Osteoblast (primary cell): ENCODE measurements at regions not wholly inside any gene's neighbourhood (a gene's known extent, or its start where the extent isn't known, plus 50 kb on each side); places are given as distances from the start of the nearest gene placed in this dataset.
A peak's percentile ranks its signal among the peaks of the same experiment; 100 is the strongest.

Experiments
- DNase-seq: peaks from one replicate; pipeline ENCODE4 v3.0.0; 2011; ENCODE audit warnings: low spot score, mixed read lengths; ENCODE audit not compliant: insufficient read length; ENCODE audit errors: missing footprints
- H2AFZ ChIP-seq: 2 replicates; pipeline ENCODE4 v1.6.0; 2011; ENCODE audit warnings: mild to moderate bottlenecking, low read length
- H3K27ac ChIP-seq: 2 replicates; pipeline ENCODE4 v1.5.1; 2011; ENCODE audit warnings: mild to moderate bottlenecking, low read depth, low read length, moderate library complexity
- H3K27me3 ChIP-seq: 2 replicates; pipeline ENCODE4 v1.6.0; 2012; ENCODE audit warnings: mild to moderate bottlenecking, control low read depth, inconsistent platforms, low read length, moderate library complexity; ENCODE audit not compliant: insufficient read depth
- H3K36me3 ChIP-seq: 2 replicates; pipeline ENCODE4 v1.5.1; 2011; ENCODE audit warnings: mild to moderate bottlenecking, low read length, control low read depth, moderate library complexity; ENCODE audit not compliant: insufficient read depth
- H3K4me1 ChIP-seq: 2 replicates; pipeline ENCODE4 v1.5.1; 2011; ENCODE audit warnings: mild to moderate bottlenecking, low read length, control low read depth, moderate library complexity; ENCODE audit not compliant: insufficient read depth
- H3K4me2 ChIP-seq: 2 replicates; pipeline ENCODE4 v1.6.0; 2011; ENCODE audit warnings: mild to moderate bottlenecking, low read length; ENCODE audit not compliant: insufficient read depth
- H3K4me3 ChIP-seq: fragments of 200-600 bp; sonication (generic); 3 replicates; pipeline ENCODE4 v1.5.1; 2012; ENCODE audit warnings: mild to moderate bottlenecking, low read length, inconsistent platforms; ENCODE audit not compliant: insufficient read depth
- H3K79me2 ChIP-seq: 2 replicates; pipeline ENCODE4 v1.6.0; 2012; ENCODE audit warnings: mild to moderate bottlenecking, low read length, control low read depth, inconsistent platforms; ENCODE audit not compliant: insufficient read depth
- H3K9me3 ChIP-seq: 2 replicates; pipeline ENCODE4 v1.5.1; 2011; ENCODE audit warnings: low read depth, low read length, control low read depth
- H4K20me1 ChIP-seq: 2 replicates; pipeline ENCODE4 v1.6.0; 2012; ENCODE audit warnings: mild to moderate bottlenecking, low read length, control low read depth; ENCODE audit not compliant: insufficient read depth
- CTCF ChIP-seq: IDR thresholded peaks from 2 replicates; pipeline ENCODE4 v1.5.1; 2011; ENCODE audit warnings: mild to moderate bottlenecking, low read depth, low read length, moderate library complexity; ENCODE audit errors: extremely low read depth

- TF ChIP-seq CTCF: no peak
- no peaks in the 10 kb centered on the region for H3K4me1 ChIP-seq
- H4K20me1 ChIP-seq: no peaks in the 10 kb centered on the region
- H3K9me3 ChIP-seq: no peaks in the 10 kb centered on the region
- H3K4me3 ChIP-seq: no peak overlapping the region
- H3K4me2 ChIP-seq: no peak overlapping the region
- DNase-seq: no peak
- no peaks in the 10 kb centered on the region for H3K27me3 ChIP-seq
- no peak overlapping the region for H3K27ac ChIP-seq
- H2AFZ ChIP-seq: no peak overlapping the region
- H3K36me3 ChIP-seq: no peaks in the 10 kb centered on the region
- no peaks in the 10 kb centered on the region for H3K79me2 ChIP-seq
These were observed 432.2 kb downstream of the PTPRC start for GRCh38 chr1:199071080-199071479.

DNA sequence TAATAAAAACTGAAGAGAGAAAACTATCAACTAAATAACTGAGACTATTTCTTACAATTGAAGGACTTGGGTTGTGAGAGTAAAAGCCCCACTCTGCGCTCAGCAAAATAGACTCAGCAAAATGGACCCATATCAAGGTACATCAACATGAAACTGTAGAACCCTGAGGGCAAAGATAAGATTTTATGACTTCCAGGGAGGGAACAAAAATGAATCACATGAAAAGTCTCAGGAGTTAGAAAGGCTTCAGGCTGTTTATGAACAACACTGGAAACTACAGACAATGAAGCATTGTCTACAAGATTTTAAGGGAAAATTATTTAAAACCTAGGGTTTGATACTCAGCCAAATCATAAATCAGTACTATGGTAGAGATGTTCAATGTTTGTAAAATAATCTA is 434.3 kb downstream of the PTPRC start:
- Histone ChIP-seq H3K36me3 (no peaks in the 10 kb centered on the region), H2AFZ (no peak overlapping the region), H4K20me1 (no peaks in the 10 kb centered on the region)

DNA sequence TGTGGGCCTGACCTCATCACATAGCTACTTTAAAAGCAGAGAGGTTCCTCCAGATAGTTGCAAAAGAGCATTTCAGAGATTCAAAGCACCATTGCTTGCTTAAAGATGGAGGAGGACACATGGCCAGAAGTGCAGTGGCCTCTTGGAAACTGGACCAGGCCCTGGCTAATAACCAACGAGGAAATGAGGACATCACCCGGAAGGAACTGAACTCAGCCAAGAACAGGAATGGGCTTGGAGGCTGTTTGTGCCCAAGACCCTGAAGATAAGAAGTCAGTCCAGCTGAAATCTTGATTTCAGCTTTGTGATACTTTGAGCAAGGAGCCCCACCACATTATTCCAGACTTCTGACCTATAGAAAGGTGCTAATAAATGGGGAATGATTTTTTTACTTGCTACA is 437.0 kb downstream of the PTPRC start:
- H3K27me3 ChIP-seq: no peaks in the 10 kb centered on the region
- H2AFZ ChIP-seq: peak overlapping the region; percentile 26

More for the DNA sequence above, 434.3 kb downstream of the PTPRC start:
- no peak overlapping the region for H3K27ac ChIP-seq
- H3K4me3 ChIP-seq: no peak overlapping the region
- no peak for TF ChIP-seq CTCF
- no peaks in the 10 kb centered on the region for H3K4me1 ChIP-seq
- no peaks in the 10 kb centered on the region for H3K9me3 ChIP-seq
- H3K79me2 ChIP-seq: no peaks in the 10 kb centered on the region
- H3K27me3 ChIP-seq: no peaks in the 10 kb centered on the region
- DNase-seq: no peak
- no peak overlapping the region for H3K4me2 ChIP-seq

GRCh38 chr1:199079994-199080393 is 441.2 kb downstream of the PTPRC start:
- H3K4me1 ChIP-seq: no peaks in the 10 kb centered on the region
- no peak overlapping the region for H3K4me3 ChIP-seq
- H3K27ac ChIP-seq: no peak overlapping the region
- H3K9me3 ChIP-seq: no peaks in the 10 kb centered on the region
- no peaks in the 10 kb centered on the region for H4K20me1 ChIP-seq
- no peaks in the 10 kb centered on the region for H3K36me3 ChIP-seq
- H3K79me2 ChIP-seq: no peaks in the 10 kb centered on the region
- H2AFZ ChIP-seq: no peak overlapping the region
- no peak for TF ChIP-seq CTCF
- no peaks in the 10 kb centered on the region for H3K27me3 ChIP-seq
- no peak overlapping the region for H3K4me2 ChIP-seq
- DNase-seq: no peak

More for the DNA sequence above, 437.0 kb downstream of the PTPRC start:
- no peak for DNase-seq
- H3K4me1 ChIP-seq: no peaks in the 10 kb centered on the region
- H3K4me2 ChIP-seq: no peak overlapping the region
- H3K79me2 ChIP-seq: no peaks in the 10 kb centered on the region
- no peaks in the 10 kb centered on the region for H3K36me3 ChIP-seq
- no peaks in the 10 kb centered on the region for H4K20me1 ChIP-seq
- no peak for TF ChIP-seq CTCF
- no peaks in the 10 kb centered on the region for H3K9me3 ChIP-seq
- no peak overlapping the region for H3K27ac ChIP-seq
- H3K4me3 ChIP-seq: no peak overlapping the region
